K562 (cell line): ENCODE measurements at regions not wholly inside any gene's neighbourhood (a gene's known extent, or its start where the extent isn't known, plus 50 kb on each side); places are given as distances from the start of the nearest gene placed in this dataset.
A peak's percentile ranks its signal among the peaks of the same experiment; 100 is the strongest.

Experiments used
- CBFB ChIP-seq: sonication (generic); formaldehyde crosslinking; IDR thresholded peaks from 2 replicates; pipeline ENCODE4 v1.4.0; 2020; ENCODE audit warnings: mild to moderate bottlenecking, missing genetic modification reagents
- CHCHD3 ChIP-seq: fragments of 250-450 bp; sonication (Bioruptor Pico); IDR thresholded peaks from 2 replicates; pipeline ENCODE4 v2.1.2; 2022; ENCODE audit warnings: mild to moderate bottlenecking
- HDAC3 ChIP-seq: fragments of 450-650 bp; IDR thresholded peaks from 2 replicates; pipeline ENCODE4 v1.6.1; 2018; ENCODE audit warnings: borderline replicate concordance, mild to moderate bottlenecking, moderate library complexity; ENCODE audit not compliant: partially characterized antibody
- KLF6 ChIP-seq: fragments of 250-450 bp; sonication (Bioruptor Pico); IDR thresholded peaks from 2 replicates; pipeline ENCODE4 v1.4.0; 2020; ENCODE audit warnings: mild to moderate bottlenecking, moderate library complexity, borderline replicate concordance
- MYC ChIP-seq, 2 experiments: fragments of 250-450 bp in 1 of 2; sonication (Bioruptor Pico) in 1 of 2; IDR thresholded peaks; 2 replicates each; pipeline versions ENCODE4 v1.5.1 to v1.6.1; 2012 to 2021; ENCODE audit warnings: low read depth in 2 of 2, borderline replicate concordance in 1 of 2, improper control_type of control experiment in 1 of 2, low read length in 1 of 2, mild to moderate bottlenecking in 1 of 2, moderate library complexity in 1 of 2
- NEUROD1 ChIP-seq: fragments of 150-350 bp; IDR thresholded peaks from 2 replicates; pipeline ENCODE4 v1.6.1; 2014; ENCODE audit warnings: borderline replicate concordance, low read length, low read depth; ENCODE audit not compliant: partially characterized antibody
- SIRT6 ChIP-seq: IDR thresholded peaks from one replicate; pipeline ENCODE4 v1.6.1; 2012; ENCODE audit warnings: low read depth, mild to moderate bottlenecking, control low read depth, inconsistent platforms, low read length, moderate library complexity
- SRSF9 ChIP-seq: fragments of 200-400 bp; formaldehyde crosslinking; IDR thresholded peaks from 2 replicates; pipeline ENCODE4 v1.6.1; 2017; ENCODE audit warnings: low read depth, low read length, borderline replicate concordance
- ZFPM2 ChIP-seq: fragments of 250-450 bp; sonication (Bioruptor Pico); IDR thresholded peaks from 2 replicates; pipeline ENCODE4 v1.5.1; 2022; ENCODE audit warnings: mild to moderate bottlenecking
- TF ChIP-seq, protein P1 (sequence below): fragments of 450-650 bp; IDR thresholded peaks from 2 replicates; pipeline ENCODE4 v1.6.1; 2017; ENCODE audit warnings: antibody characterized with exemption, mild to moderate bottlenecking
- TF ChIP-seq, protein P2 (sequence below): fragments of 450-650 bp; formaldehyde crosslinking; IDR thresholded peaks from 2 replicates; pipeline ENCODE4 v1.4.0; 2022; ENCODE audit warnings: mild to moderate bottlenecking, moderate library complexity
- TF ChIP-seq, protein P3 (sequence below): fragments of 450-650 bp; formaldehyde crosslinking; IDR thresholded peaks from 2 replicates; pipeline ENCODE4 v1.4.0; 2020; ENCODE audit warnings: mild to moderate bottlenecking, mixed read lengths
- TF ChIP-seq, protein P4 (sequence below): sonication (generic); formaldehyde crosslinking; IDR thresholded peaks from 2 replicates; pipeline ENCODE4 v1.8.1; 2023; ENCODE audit warnings: mild to moderate bottlenecking, missing genetic modification reagents
- TF ChIP-seq, protein P5 (sequence below): fragments of 250-450 bp; sonication (Bioruptor Pico); IDR thresholded peaks from 2 replicates; pipeline ENCODE4 v1.8.0; 2021; ENCODE audit warnings: moderate library complexity, mild to moderate bottlenecking, inconsistent platforms
- TF ChIP-seq, protein P6 (sequence below): fragments of 450-650 bp; IDR thresholded peaks from 2 replicates; pipeline ENCODE4 v1.6.1; 2016

DNA sequence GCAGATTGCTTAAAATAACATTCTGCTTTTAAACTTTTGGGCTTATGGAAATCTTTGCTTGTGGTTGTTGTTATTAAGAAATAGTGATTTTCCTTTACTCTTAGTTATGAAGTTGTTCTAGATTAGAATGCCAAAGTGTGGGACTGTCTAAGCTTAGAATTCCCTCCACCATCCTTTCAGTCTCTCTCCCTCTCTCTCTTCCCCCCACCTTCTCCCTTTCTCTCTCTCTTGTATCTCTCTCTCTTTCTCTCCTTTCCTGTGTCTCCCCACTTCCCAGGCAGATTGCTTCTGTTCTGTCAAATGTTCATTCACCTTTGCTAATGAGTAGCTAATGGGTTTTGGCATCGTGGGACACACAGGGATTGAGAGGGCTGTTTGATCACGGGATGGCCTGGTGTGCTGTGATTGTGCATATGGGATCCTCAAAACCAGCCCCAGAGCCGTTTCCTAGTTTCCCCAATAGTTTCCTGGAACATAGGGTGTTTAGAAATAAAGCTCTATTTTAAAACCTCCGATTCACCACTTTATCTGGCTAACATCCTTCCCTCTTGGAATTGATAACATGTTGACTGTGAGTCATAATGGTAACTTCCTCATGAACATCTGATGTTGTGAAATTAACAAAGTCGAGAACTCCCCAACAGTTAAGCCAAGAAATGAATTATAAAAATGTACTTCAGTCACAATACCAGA lies 502.6 kb downstream of the TMEM114 start (continued):
- TF ChIP-seq, protein P1, sequence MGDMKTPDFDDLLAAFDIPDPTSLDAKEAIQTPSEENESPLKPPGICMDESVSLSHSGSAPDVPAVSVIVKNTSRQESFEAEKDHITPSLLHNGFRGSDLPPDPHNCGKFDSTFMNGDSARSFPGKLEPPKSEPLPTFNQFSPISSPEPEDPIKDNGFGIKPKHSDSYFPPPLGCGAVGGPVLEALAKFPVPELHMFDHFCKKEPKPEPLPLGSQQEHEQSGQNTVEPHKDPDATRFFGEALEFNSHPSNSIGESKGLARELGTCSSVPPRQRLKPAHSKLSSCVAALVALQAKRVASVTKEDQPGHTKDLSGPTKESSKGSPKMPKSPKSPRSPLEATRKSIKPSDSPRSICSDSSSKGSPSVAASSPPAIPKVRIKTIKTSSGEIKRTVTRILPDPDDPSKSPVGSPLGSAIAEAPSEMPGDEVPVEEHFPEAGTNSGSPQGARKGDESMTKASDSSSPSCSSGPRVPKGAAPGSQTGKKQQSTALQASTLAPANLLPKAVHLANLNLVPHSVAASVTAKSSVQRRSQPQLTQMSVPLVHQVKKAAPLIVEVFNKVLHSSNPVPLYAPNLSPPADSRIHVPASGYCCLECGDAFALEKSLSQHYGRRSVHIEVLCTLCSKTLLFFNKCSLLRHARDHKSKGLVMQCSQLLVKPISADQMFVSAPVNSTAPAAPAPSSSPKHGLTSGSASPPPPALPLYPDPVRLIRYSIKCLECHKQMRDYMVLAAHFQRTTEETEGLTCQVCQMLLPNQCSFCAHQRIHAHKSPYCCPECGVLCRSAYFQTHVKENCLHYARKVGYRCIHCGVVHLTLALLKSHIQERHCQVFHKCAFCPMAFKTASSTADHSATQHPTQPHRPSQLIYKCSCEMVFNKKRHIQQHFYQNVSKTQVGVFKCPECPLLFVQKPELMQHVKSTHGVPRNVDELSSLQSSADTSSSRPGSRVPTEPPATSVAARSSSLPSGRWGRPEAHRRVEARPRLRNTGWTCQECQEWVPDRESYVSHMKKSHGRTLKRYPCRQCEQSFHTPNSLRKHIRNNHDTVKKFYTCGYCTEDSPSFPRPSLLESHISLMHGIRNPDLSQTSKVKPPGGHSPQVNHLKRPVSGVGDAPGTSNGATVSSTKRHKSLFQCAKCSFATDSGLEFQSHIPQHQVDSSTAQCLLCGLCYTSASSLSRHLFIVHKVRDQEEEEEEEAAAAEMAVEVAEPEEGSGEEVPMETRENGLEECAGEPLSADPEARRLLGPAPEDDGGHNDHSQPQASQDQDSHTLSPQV, result peak; percentile 22; the same call in 1 of the 2 replicates
- TF ChIP-seq CHCHD3 (CRISPR knock-in tag) (no peak), SIRT6 (no peak), CBFB (CRISPR knock-in tag) (no peak), KLF6 (no peak), HDAC3 (peak; percentile 27), NEUROD1 (no peak), ZFPM2 (no peak), SRSF9 (no peak), MYC (IDR thresholded peaks at IDR 0.05; ENCODE audit: low read depth, low read length) (no peak), MYC (CRISPR knock-in tag; IDR thresholded peaks at IDR 0.05; ENCODE audit: borderline replicate concordance, low read depth) (no peak)
- TF ChIP-seq, protein P2, sequence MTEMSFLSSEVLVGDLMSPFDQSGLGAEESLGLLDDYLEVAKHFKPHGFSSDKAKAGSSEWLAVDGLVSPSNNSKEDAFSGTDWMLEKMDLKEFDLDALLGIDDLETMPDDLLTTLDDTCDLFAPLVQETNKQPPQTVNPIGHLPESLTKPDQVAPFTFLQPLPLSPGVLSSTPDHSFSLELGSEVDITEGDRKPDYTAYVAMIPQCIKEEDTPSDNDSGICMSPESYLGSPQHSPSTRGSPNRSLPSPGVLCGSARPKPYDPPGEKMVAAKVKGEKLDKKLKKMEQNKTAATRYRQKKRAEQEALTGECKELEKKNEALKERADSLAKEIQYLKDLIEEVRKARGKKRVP, result no peak
- TF ChIP-seq, protein P3, sequence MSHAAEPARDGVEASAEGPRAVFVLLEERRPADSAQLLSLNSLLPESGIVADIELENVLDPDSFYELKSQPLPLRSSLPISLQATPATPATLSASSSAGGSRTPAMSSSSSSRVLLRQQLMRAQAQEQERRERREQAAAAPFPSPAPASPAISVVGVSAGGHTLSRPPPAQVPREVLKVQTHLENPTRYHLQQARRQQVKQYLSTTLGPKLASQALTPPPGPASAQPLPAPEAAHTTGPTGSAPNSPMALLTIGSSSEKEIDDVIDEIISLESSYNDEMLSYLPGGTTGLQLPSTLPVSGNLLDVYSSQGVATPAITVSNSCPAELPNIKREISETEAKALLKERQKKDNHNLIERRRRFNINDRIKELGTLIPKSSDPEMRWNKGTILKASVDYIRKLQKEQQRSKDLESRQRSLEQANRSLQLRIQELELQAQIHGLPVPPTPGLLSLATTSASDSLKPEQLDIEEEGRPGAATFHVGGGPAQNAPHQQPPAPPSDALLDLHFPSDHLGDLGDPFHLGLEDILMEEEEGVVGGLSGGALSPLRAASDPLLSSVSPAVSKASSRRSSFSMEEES (CRISPR knock-in tag), result no peak
- TF ChIP-seq, protein P4, sequence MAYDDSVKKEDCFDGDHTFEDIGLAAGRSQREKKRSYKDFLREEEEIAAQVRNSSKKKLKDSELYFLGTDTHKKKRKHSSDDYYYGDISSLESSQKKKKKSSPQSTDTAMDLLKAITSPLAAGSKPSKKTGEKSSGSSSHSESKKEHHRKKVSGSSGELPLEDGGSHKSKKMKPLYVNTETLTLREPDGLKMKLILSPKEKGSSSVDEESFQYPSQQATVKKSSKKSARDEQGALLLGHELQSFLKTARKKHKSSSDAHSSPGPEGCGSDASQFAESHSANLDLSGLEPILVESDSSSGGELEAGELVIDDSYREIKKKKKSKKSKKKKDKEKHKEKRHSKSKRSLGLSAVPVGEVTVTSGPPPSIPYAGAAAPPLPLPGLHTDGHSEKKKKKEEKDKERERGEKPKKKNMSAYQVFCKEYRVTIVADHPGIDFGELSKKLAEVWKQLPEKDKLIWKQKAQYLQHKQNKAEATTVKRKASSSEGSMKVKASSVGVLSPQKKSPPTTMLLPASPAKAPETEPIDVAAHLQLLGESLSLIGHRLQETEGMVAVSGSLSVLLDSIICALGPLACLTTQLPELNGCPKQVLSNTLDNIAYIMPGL (CRISPR knock-in tag), result no peak
- TF ChIP-seq, protein P5, sequence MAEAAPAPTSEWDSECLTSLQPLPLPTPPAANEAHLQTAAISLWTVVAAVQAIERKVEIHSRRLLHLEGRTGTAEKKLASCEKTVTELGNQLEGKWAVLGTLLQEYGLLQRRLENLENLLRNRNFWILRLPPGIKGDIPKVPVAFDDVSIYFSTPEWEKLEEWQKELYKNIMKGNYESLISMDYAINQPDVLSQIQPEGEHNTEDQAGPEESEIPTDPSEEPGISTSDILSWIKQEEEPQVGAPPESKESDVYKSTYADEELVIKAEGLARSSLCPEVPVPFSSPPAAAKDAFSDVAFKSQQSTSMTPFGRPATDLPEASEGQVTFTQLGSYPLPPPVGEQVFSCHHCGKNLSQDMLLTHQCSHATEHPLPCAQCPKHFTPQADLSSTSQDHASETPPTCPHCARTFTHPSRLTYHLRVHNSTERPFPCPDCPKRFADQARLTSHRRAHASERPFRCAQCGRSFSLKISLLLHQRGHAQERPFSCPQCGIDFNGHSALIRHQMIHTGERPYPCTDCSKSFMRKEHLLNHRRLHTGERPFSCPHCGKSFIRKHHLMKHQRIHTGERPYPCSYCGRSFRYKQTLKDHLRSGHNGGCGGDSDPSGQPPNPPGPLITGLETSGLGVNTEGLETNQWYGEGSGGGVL (CRISPR knock-in tag), result no peak
- TF ChIP-seq, protein P6, sequence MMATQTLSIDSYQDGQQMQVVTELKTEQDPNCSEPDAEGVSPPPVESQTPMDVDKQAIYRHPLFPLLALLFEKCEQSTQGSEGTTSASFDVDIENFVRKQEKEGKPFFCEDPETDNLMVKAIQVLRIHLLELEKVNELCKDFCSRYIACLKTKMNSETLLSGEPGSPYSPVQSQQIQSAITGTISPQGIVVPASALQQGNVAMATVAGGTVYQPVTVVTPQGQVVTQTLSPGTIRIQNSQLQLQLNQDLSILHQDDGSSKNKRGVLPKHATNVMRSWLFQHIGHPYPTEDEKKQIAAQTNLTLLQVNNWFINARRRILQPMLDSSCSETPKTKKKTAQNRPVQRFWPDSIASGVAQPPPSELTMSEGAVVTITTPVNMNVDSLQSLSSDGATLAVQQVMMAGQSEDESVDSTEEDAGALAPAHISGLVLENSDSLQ, result no peak
